ENCODE measurements at regions not wholly inside any gene's neighbourhood (a gene's known extent, or its start where the extent isn't known, plus 50 kb on each side); places are given as distances from the start of the nearest gene placed in this dataset.

GRCh38 chr15:93524432-93524831 is 435.4 kb upstream of the RGMA start:
- CTCF ChIA-PET = no interaction called here
- no peak overlapping the region for H4K8ac ChIP-seq (ENCODE audit: low read depth in 2 of 2, low read length in 2 of 2)

More at GRCh38 chr15:93524432-93524831, 435.4 kb upstream of the RGMA start:
- H2AK9ac ChIP-seq (replicated peaks; ENCODE audit: low read depth, low read length, poor library complexity) = no peak overlapping the region
- H3K4me2 ChIP-seq (ENCODE audit: low read depth, low read length) = no peak overlapping the region
- H2AK5ac ChIP-seq (ENCODE audit: low read depth, low read length) = no peak overlapping the region
- no peak overlapping the region for H2AFZ ChIP-seq (replicated peaks; ENCODE audit: low read length, poor library complexity)
- no TSS peak for BruUV-seq (replicated peaks)
- H3K27ac ChIP-seq (ENCODE audit: insufficient read depth, low read length) = no peak overlapping the region
- H3K4ac ChIP-seq (ENCODE audit: low read depth, low read length) = no peak overlapping the region
- intact Hi-C loops (cut with micrococcal nuclease) (no loop called here), dilution Hi-C loops (cut with HindIII; ENCODE audit: low sequenced_read_pairs, unreplicated experiment) (no loop called here), in situ Hi-C loops (cut with MboI; ENCODE audit: low sequenced_read_pairs) (no loop called here)
- H3K56ac ChIP-seq (ENCODE audit: extremely low read depth, insufficient read depth, low read length) = no peak overlapping the region
- WGBS, 2 experiments (ENCODE audit: extremely low coverage in 2 of 2, insufficient read length in 1 of 2) = no CpG with 5 or more reads among the region's 6 CpGs
- no peak overlapping the region for H4K5ac ChIP-seq (ENCODE audit: low read depth, low read length)
- H3K18ac ChIP-seq (ENCODE audit: low read depth, low read length) = no peak overlapping the region
- no peaks in the 10 kb centered on the region for H4K20me1 ChIP-seq (ENCODE audit: insufficient read depth, low read length)
- no peaks in the 10 kb centered on the region for H3K79me1 ChIP-seq (ENCODE audit: low read depth in 1 of 2, low read length in 2 of 2)
- no peak overlapping the region for H2BK15ac ChIP-seq (ENCODE audit: low read depth, low read length)
- no peak overlapping the region for H2BK20ac ChIP-seq (ENCODE audit: low read depth, low read length)
- no peak overlapping the region for H3K4me3 ChIP-seq (ENCODE audit: insufficient read depth, low read depth, low read length)
- POLR2A ChIA-PET (ENCODE audit: unreplicated experiment) = no interaction called here
- TF ChIP-seq BHLHE40 (IDR thresholded peaks at IDR 0.05; ENCODE audit: low read depth, low read length) (no peak), MAFK (IDR thresholded peaks at IDR 0.05; ENCODE audit: low read depth, low read length) (no peak), POLR2A (IDR thresholded peaks at IDR 0.05; ENCODE audit: low read depth, low read length) (no peak)
- no peak overlapping the region for H2BK120ac ChIP-seq (ENCODE audit: low read depth, low read length)
- no peak overlapping the region for H3K9ac ChIP-seq (ENCODE audit: low read depth, low read length)
- H3K23ac ChIP-seq (ENCODE audit: low read depth, low read length) = no peak overlapping the region
- peaks cover 13% of the 10 kb centered on the region for H3K9me3 ChIP-seq (ENCODE audit: control insufficient read depth, insufficient read depth, low read length)
- no peak overlapping the region for H2BK5ac ChIP-seq (ENCODE audit: low read depth, low read length, poor library complexity, severe bottlenecking)
- no peak overlapping the region for H4K91ac ChIP-seq (ENCODE audit: insufficient read depth, low read depth, low read length)
- H3K36me3 ChIP-seq (ENCODE audit: control insufficient read depth, insufficient read depth, low read length) = no peaks in the 10 kb centered on the region
- H3K4me1 ChIP-seq (ENCODE audit: control insufficient read depth, insufficient read depth, low read length) = no peaks in the 10 kb centered on the region
- no peak overlapping the region for H3K14ac ChIP-seq (replicated peaks; ENCODE audit: low read depth, low read length)
- DNase-seq (no peak), ATAC-seq (ENCODE audit: low read depth) (no peak)
- H3K9me1 ChIP-seq (ENCODE audit: insufficient read depth, low read length) = no peaks in the 10 kb centered on the region
- no peaks in the 10 kb centered on the region for H3K27me3 ChIP-seq (ENCODE audit: control insufficient read depth, insufficient read depth, low read length)
